Activated CD4-positive, alpha-beta memory T cell treated with anti-CD3 and anti-CD28 coated beads for 36 hours (primary cell): ENCODE measurements at regions not wholly inside any gene's neighbourhood (a gene's known extent, or its start where the extent isn't known, plus 50 kb on each side); places are given as distances from the start of the nearest gene placed in this dataset.

Experiments used
- CTCF ChIA-PET: fragments of 350-600 bp; sonication (Branson Sonifier 250); formaldehyde crosslinking; loops from one replicate; lab custom pipeline; 2021; ENCODE audit warnings: antibody characterized with exemption, inconsistent platforms; lab: Charles Lee
- POLR2A ChIA-PET: fragments of 350-600 bp; sonication (Branson Sonifier 250); formaldehyde crosslinking; loops from one replicate; lab custom pipeline; 2021; ENCODE audit warnings: antibody characterized with exemption; lab: Charles Lee
- DNase-seq: peaks from one replicate; pipeline ENCODE4 v3.0.0-alpha.2; 2020
- H3K27ac Mint-ChIP-seq: one replicate; pipeline ENCODE4 v1.8.0; 2021; ENCODE audit warnings: mixed read lengths
- H3K27me3 Mint-ChIP-seq: one replicate; pipeline ENCODE4 v1.8.0; 2021; ENCODE audit warnings: mixed read lengths
- H3K36me3 Mint-ChIP-seq: one replicate; pipeline ENCODE4 v1.8.0; 2021; ENCODE audit warnings: mixed read lengths
- H3K4me1 Mint-ChIP-seq: one replicate; pipeline ENCODE4 v1.8.0; 2021; ENCODE audit warnings: low read depth, mixed read lengths
- H3K4me3 Mint-ChIP-seq: one replicate; pipeline ENCODE4 v1.8.0; 2021; ENCODE audit warnings: mild to moderate bottlenecking, mixed read lengths
- H3K9me3 Mint-ChIP-seq: one replicate; pipeline ENCODE4 v1.8.0; 2021; ENCODE audit warnings: mixed read lengths
- intact Hi-C: fragments of 100-400 bp; cut with micrococcal nuclease; formaldehyde crosslinking; loops from one replicate; pipeline ENCODE4 v1.15.1; 2023

GRCh38 chr11:69348414-69349235 is 54.7 kb downstream of the MYEOV start:
- DNase-seq, result peak; percentile 5
- POLR2A ChIA-PET, result no interaction called here
- H3K4me1 Mint-ChIP-seq, result peaks cover 6% of the 10 kb centered on the region
- CTCF ChIA-PET, result interaction anchor here (0.6 to 1.5 kb wide), 3 partner anchors 56 to 490 kb away, joined by 3 to 4 read pairs (median 4); no protein-coding TSS in a partner anchor
- peaks cover 3% of the 10 kb centered on the region for H3K27me3 Mint-ChIP-seq
- intact Hi-C loops, result no loop called here
- H3K36me3 Mint-ChIP-seq, result peaks cover 1% of the 10 kb centered on the region
- no peak overlapping the region for H3K4me3 Mint-ChIP-seq
- peaks cover 8% of the 10 kb centered on the region for H3K9me3 Mint-ChIP-seq
- H3K27ac Mint-ChIP-seq, result no peak overlapping the region

- H3K9me3 Mint-ChIP-seq, result peaks cover 8% of the 10 kb centered on the region
- H3K4me1 Mint-ChIP-seq, result peaks cover 6% of the 10 kb centered on the region
- ChIA-PET POLR2A (no interaction called here), CTCF (interaction anchor here (1.5 kb wide), 1 partner anchor 57 kb away, joined by 4 read pairs; no protein-coding TSS in a partner anchor)
- H3K36me3 Mint-ChIP-seq, result peaks cover 1% of the 10 kb centered on the region
- no peak overlapping the region for H3K4me3 Mint-ChIP-seq
- intact Hi-C loops, result loop anchor here (5.0 kb wide), 1 partner anchor 53 kb away; no protein-coding TSS in a partner anchor
- peaks cover 8% of the 10 kb centered on the region for H3K27me3 Mint-ChIP-seq
- H3K27ac Mint-ChIP-seq, result no peak overlapping the region
- DNase-seq, result no peak
Measured at GRCh38 chr11:69350040-69350439, 56.1 kb downstream of the MYEOV start.

- ChIA-PET CTCF (no interaction called here), POLR2A (no interaction called here)
- Mint-ChIP-seq H3K27ac (no peak overlapping the region), H3K36me3 (peaks cover 1% of the 10 kb centered on the region), H3K4me3 (no peak overlapping the region), H3K9me3 (peaks cover 8% of the 10 kb centered on the region), H3K4me1 (peaks cover 6% of the 10 kb centered on the region), H3K27me3 (peaks cover 8% of the 10 kb centered on the region)
- no peak for DNase-seq
- intact Hi-C loops, result loop anchor here (5.0 kb wide), 1 partner anchor 53 kb away; no protein-coding TSS in a partner anchor
Measured at GRCh38 chr11:69350596-69350995, 56.6 kb downstream of the MYEOV start.

GRCh38 chr11:69351460-69351859 is 57.5 kb downstream of the MYEOV start:
- Mint-ChIP-seq H3K4me1 (peaks cover 6% of the 10 kb centered on the region), H3K27me3 (peaks cover 8% of the 10 kb centered on the region), H3K27ac (no peak overlapping the region), H3K9me3 (peaks cover 8% of the 10 kb centered on the region), H3K36me3 (peaks cover 1% of the 10 kb centered on the region), H3K4me3 (no peak overlapping the region)
- POLR2A ChIA-PET, result no interaction called here
- CTCF ChIA-PET, result no interaction called here
- intact Hi-C loops, result loop anchor here (5.0 kb wide), 1 partner anchor 54 kb away; no protein-coding TSS in a partner anchor
- DNase-seq, result no peak

- intact Hi-C loops, result loop anchor here (5.0 kb wide), 1 partner anchor 55 kb away; no protein-coding TSS in a partner anchor
- CTCF ChIA-PET, result interaction anchor here (1.3 kb wide), 1 partner anchor 10 kb away, joined by 4 read pairs; no protein-coding TSS in a partner anchor
- no peak overlapping the region for H3K27ac Mint-ChIP-seq
- peaks cover 8% of the 10 kb centered on the region for H3K9me3 Mint-ChIP-seq
- H3K4me1 Mint-ChIP-seq, result peaks cover 6% of the 10 kb centered on the region
- H3K27me3 Mint-ChIP-seq, result peaks cover 8% of the 10 kb centered on the region
- H3K4me3 Mint-ChIP-seq, result no peak overlapping the region
- H3K36me3 Mint-ChIP-seq, result peaks cover 1% of the 10 kb centered on the region
- no peak for DNase-seq
- POLR2A ChIA-PET, result interaction anchor here (1.3 kb wide), 1 partner anchor 55 kb away, joined by 3 read pairs; no protein-coding TSS in a partner anchor
Measured at GRCh38 chr11:69352166-69352565, 58.2 kb downstream of the MYEOV start.

- peaks cover 1% of the 10 kb centered on the region for H3K36me3 Mint-ChIP-seq
- H3K27ac Mint-ChIP-seq, result no peak overlapping the region
- H3K4me1 Mint-ChIP-seq, result peaks cover 6% of the 10 kb centered on the region
- H3K4me3 Mint-ChIP-seq, result no peak overlapping the region
- peaks cover 8% of the 10 kb centered on the region for H3K27me3 Mint-ChIP-seq
- ChIA-PET POLR2A (interaction anchor here (1.3 kb wide), 1 partner anchor 56 kb away, joined by 3 read pairs; no protein-coding TSS in a partner anchor), CTCF (interaction anchor here (1.3 kb wide), 1 partner anchor 10 kb away, joined by 4 read pairs; no protein-coding TSS in a partner anchor)
- DNase-seq, result peak; percentile 69
- peaks cover 5% of the 10 kb centered on the region for H3K9me3 Mint-ChIP-seq
- intact Hi-C loops, result loop anchor here (5.0 kb wide), 1 partner anchor 56 kb away; no protein-coding TSS in a partner anchor
Measured at GRCh38 chr11:69352715-69353319, 58.9 kb downstream of the MYEOV start.

- intact Hi-C loops, result loop anchor here (5.0 kb wide), 1 partner anchor 57 kb away; no protein-coding TSS in a partner anchor
- Mint-ChIP-seq H3K4me1 (peaks cover 6% of the 10 kb centered on the region), H3K27ac (no peak overlapping the region), H3K36me3 (no peaks in the 10 kb centered on the region), H3K9me3 (no peaks in the 10 kb centered on the region), H3K27me3 (peaks cover 10% of the 10 kb centered on the region), H3K4me3 (no peak overlapping the region)
- DNase-seq, result peak; percentile 5
- POLR2A ChIA-PET, result no interaction called here
- CTCF ChIA-PET, result no interaction called here
Measured at GRCh38 chr11:69353696-69354544, 60.0 kb downstream of the MYEOV start.

GRCh38 chr11:69354545-69354897 is 60.6 kb downstream of the MYEOV start:
- Mint-ChIP-seq H3K27me3 (peaks cover 10% of the 10 kb centered on the region), H3K9me3 (peaks cover 2% of the 10 kb centered on the region), H3K4me1 (peaks cover 6% of the 10 kb centered on the region), H3K4me3 (no peak overlapping the region), H3K36me3 (no peaks in the 10 kb centered on the region), H3K27ac (no peak overlapping the region)
- intact Hi-C loops, result loop anchor here (5.0 kb wide), 1 partner anchor 57 kb away; no protein-coding TSS in a partner anchor
- peak; percentile 1 for DNase-seq
- CTCF ChIA-PET, result no interaction called here
- POLR2A ChIA-PET, result no interaction called here

GRCh38 chr11:69355346-69355940 is 61.5 kb downstream of the MYEOV start:
- DNase-seq, result no peak
- peaks cover 6% of the 10 kb centered on the region for H3K4me1 Mint-ChIP-seq
- H3K36me3 Mint-ChIP-seq, result no peaks in the 10 kb centered on the region
- no peak overlapping the region for H3K4me3 Mint-ChIP-seq
- H3K27ac Mint-ChIP-seq, result no peak overlapping the region
- CTCF ChIA-PET, result no interaction called here
- POLR2A ChIA-PET, result no interaction called here
- intact Hi-C loops, result no loop called here
- peaks cover 10% of the 10 kb centered on the region for H3K27me3 Mint-ChIP-seq
- peaks cover 6% of the 10 kb centered on the region for H3K9me3 Mint-ChIP-seq

- DNase-seq, result no peak
- CTCF ChIA-PET, result no interaction called here
- Mint-ChIP-seq H3K27me3 (peaks cover 10% of the 10 kb centered on the region), H3K27ac (no peak overlapping the region), H3K36me3 (no peaks in the 10 kb centered on the region), H3K9me3 (peaks cover 6% of the 10 kb centered on the region), H3K4me3 (no peak overlapping the region), H3K4me1 (peaks cover 6% of the 10 kb centered on the region)
- intact Hi-C loops, result no loop called here
- POLR2A ChIA-PET, result no interaction called here
Measured at GRCh38 chr11:69355959-69356702, 62.2 kb downstream of the MYEOV start.
